Ishikawa (cell line): ENCODE measurements at regions not wholly inside any gene's neighbourhood (a gene's known extent, or its start where the extent isn't known, plus 50 kb on each side); places are given as distances from the start of the nearest gene placed in this dataset.

Source experiments
- CREB1 ChIP-seq: IDR thresholded peaks from 2 replicates; pipeline ENCODE4 v1.6.1; 2012; ENCODE audit warnings: low read depth
- EP300 ChIP-seq: IDR thresholded peaks from 2 replicates; pipeline ENCODE4 v1.6.1; 2012; ENCODE audit warnings: borderline replicate concordance
- MAX ChIP-seq: IDR thresholded peaks from 2 replicates; pipeline ENCODE4 v1.6.1; 2012
- RAD21 ChIP-seq: IDR thresholded peaks from 2 replicates; pipeline ENCODE4 v1.6.1; 2012; ENCODE audit warnings: low read depth
- TEAD4 ChIP-seq: IDR thresholded peaks from 2 replicates; pipeline ENCODE4 v1.6.1; 2012

DNA sequence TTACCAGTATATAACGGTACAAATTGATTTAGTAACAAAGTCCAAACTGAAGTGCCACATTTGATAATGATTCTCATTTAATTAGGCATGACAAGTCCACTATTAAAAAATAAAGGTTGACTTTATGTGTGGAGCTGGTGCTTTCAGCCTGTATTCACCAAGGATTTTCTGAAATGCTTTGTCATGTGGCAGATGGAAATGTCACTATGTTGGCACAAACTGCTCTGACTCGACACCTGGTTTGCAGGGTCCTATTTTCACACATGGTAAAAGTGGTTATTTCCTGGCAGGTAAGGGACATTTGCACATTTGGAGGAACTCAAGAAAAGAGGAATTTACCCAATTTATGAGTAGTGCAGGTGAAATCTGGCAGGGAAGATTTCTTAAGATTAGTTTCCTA lies 572.6 kb upstream of the MDGA2 start:
- TF ChIP-seq MAX (no peak), TEAD4 (no peak), CREB1 (no peak), EP300 (no peak), RAD21 (no peak)
